ENCODE measurements at regions not wholly inside any gene's neighbourhood (a gene's known extent, or its start where the extent isn't known, plus 50 kb on each side); places are given as distances from the start of the nearest gene placed in this dataset.

DNA sequence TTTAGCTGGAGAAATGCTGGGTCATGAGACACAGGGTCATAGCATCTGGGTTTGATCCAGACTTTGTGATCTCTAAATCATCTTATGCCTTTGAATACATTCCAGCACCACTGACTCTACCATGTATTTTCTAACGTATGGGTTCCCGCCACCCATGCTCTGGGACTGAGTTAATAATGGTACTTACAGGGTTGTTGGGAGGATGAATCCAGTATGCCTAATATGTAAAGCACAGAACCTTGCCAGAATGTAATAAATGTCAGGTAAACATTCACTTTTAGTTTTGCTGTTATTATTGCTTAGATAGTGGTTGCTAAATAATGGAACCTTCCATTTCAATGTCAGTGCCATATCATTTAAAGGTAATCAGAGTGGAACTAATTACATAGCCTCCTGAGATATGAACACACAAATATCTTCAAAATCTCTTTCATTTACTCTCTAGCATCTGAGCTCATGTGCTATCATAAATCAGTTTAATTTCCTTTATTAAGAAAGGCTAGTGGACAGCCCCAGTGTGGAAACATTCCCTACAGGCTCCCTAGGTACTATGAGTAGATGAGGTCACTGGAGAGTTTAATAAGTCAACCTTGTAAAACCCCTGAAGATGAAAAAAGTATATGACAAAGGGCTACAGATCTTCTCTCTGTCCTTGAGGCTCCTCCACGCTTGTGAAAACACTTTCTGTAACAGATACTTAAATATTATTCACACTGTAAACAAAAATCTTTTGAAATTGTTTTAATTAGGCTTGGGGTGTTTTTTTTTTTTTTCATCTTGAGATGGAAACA, 226.6 kb downstream of the ALDH8A1 start:
- intact Hi-C loops (cut with DNase I), result no loop called here
- H3K4me3 ChIP-seq (replicated peaks in 1 of 3), result no peak overlapping the region
- H3K36me3 ChIP-seq, result no peaks in the 10 kb centered on the region
- H3K27ac ChIP-seq, result peak overlapping the region in 2 of 3 donors; percentile 27 to 59
- peaks cover 28 to 34% of the 10 kb centered on the region in 2 donors for H3K4me1 ChIP-seq
- H3K9me3 ChIP-seq, result no peaks in the 10 kb centered on the region
- WGBS, 2 donors, result 73 to 78% methylated on average over 3 of the region's 3 CpGs
- TF ChIP-seq, protein P1, sequence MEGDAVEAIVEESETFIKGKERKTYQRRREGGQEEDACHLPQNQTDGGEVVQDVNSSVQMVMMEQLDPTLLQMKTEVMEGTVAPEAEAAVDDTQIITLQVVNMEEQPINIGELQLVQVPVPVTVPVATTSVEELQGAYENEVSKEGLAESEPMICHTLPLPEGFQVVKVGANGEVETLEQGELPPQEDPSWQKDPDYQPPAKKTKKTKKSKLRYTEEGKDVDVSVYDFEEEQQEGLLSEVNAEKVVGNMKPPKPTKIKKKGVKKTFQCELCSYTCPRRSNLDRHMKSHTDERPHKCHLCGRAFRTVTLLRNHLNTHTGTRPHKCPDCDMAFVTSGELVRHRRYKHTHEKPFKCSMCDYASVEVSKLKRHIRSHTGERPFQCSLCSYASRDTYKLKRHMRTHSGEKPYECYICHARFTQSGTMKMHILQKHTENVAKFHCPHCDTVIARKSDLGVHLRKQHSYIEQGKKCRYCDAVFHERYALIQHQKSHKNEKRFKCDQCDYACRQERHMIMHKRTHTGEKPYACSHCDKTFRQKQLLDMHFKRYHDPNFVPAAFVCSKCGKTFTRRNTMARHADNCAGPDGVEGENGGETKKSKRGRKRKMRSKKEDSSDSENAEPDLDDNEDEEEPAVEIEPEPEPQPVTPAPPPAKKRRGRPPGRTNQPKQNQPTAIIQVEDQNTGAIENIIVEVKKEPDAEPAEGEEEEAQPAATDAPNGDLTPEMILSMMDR (IDR thresholded peaks at IDR 0.05), result no peak
- TF ChIP-seq POLR2A (IDR thresholded peaks at IDR 0.05), result no peak
- H3K27me3 ChIP-seq, result no peaks in the 10 kb centered on the region
- no peak for DNase-seq

DNA sequence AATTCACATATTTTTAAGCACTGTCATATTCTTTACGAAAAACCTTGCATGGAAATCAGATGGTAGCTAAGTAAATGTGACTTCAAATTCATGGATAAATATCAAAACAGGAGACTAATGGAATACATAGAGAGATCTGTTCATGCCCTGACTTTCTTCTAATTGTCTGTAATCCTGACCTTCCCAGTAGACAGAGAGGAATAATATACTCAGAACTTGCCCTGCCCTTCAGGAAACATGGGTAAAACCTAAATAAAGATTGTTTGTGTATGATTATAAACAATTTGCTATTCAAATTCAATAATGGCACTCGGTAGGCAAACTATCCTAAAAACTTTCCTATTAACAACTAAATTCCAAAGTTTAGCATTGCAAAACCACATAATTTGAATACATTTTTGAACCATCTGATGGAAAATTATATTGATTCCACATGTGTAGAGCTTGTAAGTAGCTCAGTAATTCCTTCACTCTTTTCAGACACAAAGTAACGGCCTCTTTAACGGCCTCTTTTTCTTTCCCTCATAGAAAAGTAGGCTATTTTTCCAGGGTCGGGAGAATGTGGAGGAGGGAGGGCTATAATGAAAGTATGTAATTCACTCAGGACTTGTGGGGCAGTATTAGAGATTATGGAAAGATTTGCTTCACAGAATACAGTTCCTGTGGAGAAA, 227.6 kb downstream of the ALDH8A1 start:
- H3K9me3 ChIP-seq, result no peaks in the 10 kb centered on the region
- H3K4me3 ChIP-seq (replicated peaks in 1 of 3), result no peak overlapping the region
- H3K27ac ChIP-seq, result peak overlapping the region in 1 of 3 donors; percentile 59
- no peaks in the 10 kb centered on the region for H3K36me3 ChIP-seq
- peaks cover 28 to 34% of the 10 kb centered on the region in 2 donors for H3K4me1 ChIP-seq
- TF ChIP-seq POLR2A (IDR thresholded peaks at IDR 0.05), result no peak
- TF ChIP-seq, protein P1 (IDR thresholded peaks at IDR 0.05), result no peak
- DNase-seq, result no peak
- intact Hi-C loops (cut with DNase I), result no loop called here
- H3K27me3 ChIP-seq, result no peaks in the 10 kb centered on the region
- WGBS, 2 donors, result 74 to 75% methylated on average over 5 of the region's 5 CpGs

DNA sequence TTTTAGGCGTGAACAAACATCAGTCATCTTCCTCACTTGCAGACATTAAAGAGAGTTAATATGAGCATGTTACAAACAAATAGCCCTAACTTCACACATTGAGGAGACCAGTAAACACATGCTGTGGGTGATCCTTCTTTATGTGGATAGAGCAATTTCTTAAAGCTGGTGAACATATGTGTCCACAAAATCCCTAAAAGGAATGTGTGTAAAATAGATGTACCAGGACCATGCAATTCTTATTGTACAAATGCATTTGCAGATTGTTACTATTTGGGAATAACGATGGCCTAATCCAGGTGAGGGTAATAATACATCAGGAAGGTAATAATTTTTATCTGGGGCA, 228.9 kb downstream of the ALDH8A1 start:
- no peaks in the 10 kb centered on the region for H3K27me3 ChIP-seq
- H3K9me3 ChIP-seq, result no peaks in the 10 kb centered on the region
- H3K4me3 ChIP-seq (replicated peaks in 1 of 3), result no peak overlapping the region
- peaks cover 28 to 34% of the 10 kb centered on the region in 2 donors for H3K4me1 ChIP-seq
- TF ChIP-seq, protein P1 (IDR thresholded peaks at IDR 0.05), result no peak
- no peak for TF ChIP-seq POLR2A (IDR thresholded peaks at IDR 0.05)
- H3K36me3 ChIP-seq, result no peaks in the 10 kb centered on the region
- DNase-seq, result no peak
- no peak overlapping the region for H3K27ac ChIP-seq
- intact Hi-C loops (cut with DNase I), result no loop called here
- 80 to 81% methylated on average over 2 of the region's 2 CpGs for WGBS, 2 donors

DNA sequence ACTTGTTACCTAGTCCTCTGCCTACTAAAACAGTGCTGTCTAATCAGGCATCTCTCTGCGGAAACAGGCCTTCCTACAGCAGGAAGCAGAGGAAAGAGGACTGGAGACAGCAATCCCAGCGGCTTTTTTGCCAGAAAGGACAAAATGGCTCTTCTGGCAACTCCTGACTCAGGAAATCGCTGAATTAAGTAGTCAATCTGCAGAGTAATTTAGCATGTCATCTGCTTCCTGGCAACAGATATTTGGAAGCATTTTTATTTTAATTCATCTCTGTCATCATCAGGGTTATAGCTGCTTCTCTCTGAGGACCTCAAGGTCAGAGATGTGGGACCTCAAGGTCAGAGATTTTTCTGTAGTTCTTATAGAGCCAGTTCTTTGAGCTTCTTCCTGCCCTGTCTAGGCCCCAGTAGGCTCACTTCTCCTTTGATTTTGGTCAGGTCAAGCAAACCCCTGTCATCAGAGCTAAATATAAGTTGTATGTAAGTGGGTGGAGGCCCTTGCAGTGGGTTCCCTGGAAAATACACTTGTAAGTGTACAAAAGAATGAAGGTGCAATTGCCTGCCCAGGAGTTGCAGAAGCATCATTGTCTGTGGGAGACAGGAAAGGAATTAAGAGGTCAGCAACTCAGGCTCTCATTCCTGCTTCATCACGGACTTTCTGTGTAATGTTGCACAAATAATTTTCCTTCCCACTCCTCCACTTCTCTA, 229.4 kb downstream of the ALDH8A1 start:
- Histone ChIP-seq H3K27ac (peak overlapping the region in 2 of 3 donors; percentile 12 to 25), H3K9me3 (no peaks in the 10 kb centered on the region), H3K36me3 (no peaks in the 10 kb centered on the region), H3K4me1 (peaks cover 28 to 34% of the 10 kb centered on the region in 2 donors), H3K27me3 (no peaks in the 10 kb centered on the region), H3K4me3 (replicated peaks in 1 of 3) (no peak overlapping the region)
- intact Hi-C loops (cut with DNase I), result no loop called here
- TF ChIP-seq, protein P1 (IDR thresholded peaks at IDR 0.05), result no peak
- no peak for TF ChIP-seq POLR2A (IDR thresholded peaks at IDR 0.05)
- 44 to 66% methylated on average over 4 of the region's 4 CpGs for WGBS, 2 donors
- peak in 1 of 2 donors; percentile 8 for DNase-seq
